Neural cell (in vitro differentiated cells): ENCODE measurements at regions not wholly inside any gene's neighbourhood (a gene's known extent, or its start where the extent isn't known, plus 50 kb on each side); places are given as distances from the start of the nearest gene placed in this dataset.

Source experiments
- H2AFZ ChIP-seq: fragments of 200-600, 300-800 bp; sonication (generic), shearing (Covaris generic); 2 replicates; pipeline ENCODE4 v1.6.0; 2014; ENCODE audit warnings: low read depth, mild to moderate bottlenecking, antibody characterized with exemption, low read length, moderate library complexity
- H3F3A ChIP-seq: fragments of 200-600 bp; shearing (Covaris generic); 2 replicates; pipeline ENCODE4 v1.6.1; 2016; ENCODE audit warnings: mild to moderate bottlenecking, moderate library complexity, mixed read lengths, antibody characterized with exemption, low read length; ENCODE audit not compliant: insufficient read depth, poor library complexity, severe bottlenecking
- H3K27ac ChIP-seq: fragments of 200-600, 300-800 bp; sonication (generic), shearing (Covaris generic); 2 replicates; pipeline ENCODE4 v1.5.1; 2014; ENCODE audit warnings: mild to moderate bottlenecking, low read length, moderate library complexity
- H3K27me3 ChIP-seq: fragments of 300-800, 200-600 bp; sonication (generic), shearing (Covaris generic); 2 replicates; pipeline ENCODE4 v1.6.0; 2014; ENCODE audit warnings: mild to moderate bottlenecking, low read depth, low read length, moderate library complexity; ENCODE audit not compliant: insufficient read depth
- H3K36me3 ChIP-seq: fragments of 300-800, 200-600 bp; sonication (generic), shearing (Covaris generic); 2 replicates; pipeline ENCODE4 v1.5.1; 2014; ENCODE audit warnings: mild to moderate bottlenecking, antibody characterized with exemption, low read length, moderate library complexity; ENCODE audit not compliant: insufficient read depth
- H3K4me2 ChIP-seq: fragments of 300-800, 200-600 bp; sonication (generic), shearing (Covaris generic); 2 replicates; pipeline ENCODE4 v1.6.0; 2014; ENCODE audit warnings: mild to moderate bottlenecking, low read length
- H3K4me3 ChIP-seq: fragments of 300-800, 200-600 bp; sonication (generic), shearing (Covaris generic); 2 replicates; pipeline ENCODE4 v1.5.1; 2014; ENCODE audit warnings: mild to moderate bottlenecking, low read length, moderate library complexity
- H3K79me2 ChIP-seq: fragments of 200-600 bp; shearing (Covaris generic); replicated peaks from 2 replicates; pipeline ENCODE4 v1.6.0; 2014; ENCODE audit warnings: mild to moderate bottlenecking, low read length, moderate library complexity; ENCODE audit not compliant: insufficient read depth
- H3K9ac ChIP-seq: fragments of 300-800, 200-600 bp; sonication (generic), shearing (Covaris generic); 2 replicates; pipeline ENCODE4 v1.6.1; 2016; ENCODE audit warnings: mild to moderate bottlenecking, low read length, mixed read lengths
- H3K9me2 ChIP-seq: fragments of 200-600 bp; shearing (Covaris generic); 2 replicates; pipeline ENCODE4 v1.6.1; 2016; ENCODE audit warnings: mild to moderate bottlenecking, low read length, mixed read lengths; ENCODE audit not compliant: insufficient read depth
- H3K9me3 ChIP-seq: fragments of 200-600, 300-800 bp; sonication (generic), shearing (Covaris generic); 2 replicates; pipeline ENCODE4 v1.6.1; 2016; ENCODE audit warnings: mild to moderate bottlenecking, mixed run types, low read length, moderate library complexity, mixed read lengths
- H4K20me1 ChIP-seq: fragments of 200-600 bp; shearing (Covaris generic); 2 replicates; pipeline ENCODE4 v1.6.1; 2016; ENCODE audit warnings: mild to moderate bottlenecking, mixed run types; ENCODE audit not compliant: insufficient read depth
- CTCF ChIP-seq: fragments of 450-650 bp; IDR thresholded peaks from 2 replicates; pipeline ENCODE4 v1.5.1; 2014; ENCODE audit warnings: antibody characterized with exemption, mild to moderate bottlenecking, moderate library complexity; ENCODE audit not compliant: poor library complexity, severe bottlenecking
- EP300 ChIP-seq: fragments of 450-650 bp; conservative IDR thresholded peaks from 2 replicates; pipeline ENCODE4 v1.6.1; 2014; ENCODE audit warnings: antibody characterized with exemption, mild to moderate bottlenecking, moderate library complexity; ENCODE audit not compliant: poor library complexity, severe bottlenecking
- EZH2 ChIP-seq: fragments of 200-600, 300-800 bp; shearing (Covaris generic), sonication (generic); IDR thresholded peaks from 2 replicates; pipeline ENCODE4 v1.6.1; 2014; ENCODE audit warnings: antibody characterized with exemption, low read length, borderline replicate concordance, mild to moderate bottlenecking; ENCODE audit not compliant: insufficient read depth, poor library complexity, severe bottlenecking
- MXI1 ChIP-seq: fragments of 450-650 bp; conservative IDR thresholded peaks from 2 replicates; pipeline ENCODE4 v1.6.1; 2014; ENCODE audit warnings: antibody characterized with exemption, mild to moderate bottlenecking; ENCODE audit not compliant: poor library complexity, severe bottlenecking
- POLR2AphosphoS5 ChIP-seq: IDR thresholded peaks from 2 replicates; pipeline ENCODE4 v1.6.1; 2012
- RAD21 ChIP-seq: fragments of 450-650 bp; conservative IDR thresholded peaks from 2 replicates; pipeline ENCODE4 v1.6.1; 2014; ENCODE audit warnings: antibody characterized with exemption, mild to moderate bottlenecking, moderate library complexity
- REST ChIP-seq: IDR thresholded peaks from 2 replicates; pipeline ENCODE4 v1.6.1; 2012; ENCODE audit warnings: borderline replicate concordance
- SMC3 ChIP-seq: fragments of 450-650 bp; conservative IDR thresholded peaks from 2 replicates; pipeline ENCODE4 v1.6.1; 2014; ENCODE audit warnings: antibody characterized with exemption, mild to moderate bottlenecking, moderate library complexity; ENCODE audit not compliant: poor library complexity
- TAF1 ChIP-seq: IDR thresholded peaks from 2 replicates; pipeline ENCODE4 v1.6.1; 2012; ENCODE audit warnings: low read depth

GRCh38 chr15:95857124-95857757, 473.3 kb upstream of the NR2F2 start:
- H4K20me1 ChIP-seq: no peaks in the 10 kb centered on the region
- no peak overlapping the region for H3K27ac ChIP-seq
- no peaks in the 10 kb centered on the region for H3K9me3 ChIP-seq
- TF ChIP-seq EP300 (no peak), MXI1 (no peak), REST (no peak), TAF1 (no peak), POLR2AphosphoS5 (no peak), EZH2 (no peak), CTCF (no peak), SMC3 (no peak), RAD21 (no peak)
- no peak overlapping the region for H3K4me3 ChIP-seq
- H3K4me2 ChIP-seq: no peak overlapping the region
- no peaks in the 10 kb centered on the region for H3F3A ChIP-seq
- no peaks in the 10 kb centered on the region for H3K79me2 ChIP-seq
- H2AFZ ChIP-seq: no peak overlapping the region
- no peaks in the 10 kb centered on the region for H3K27me3 ChIP-seq
- no peak overlapping the region for H3K9ac ChIP-seq
- H3K36me3 ChIP-seq: no peaks in the 10 kb centered on the region
- no peaks in the 10 kb centered on the region for H3K9me2 ChIP-seq

DNA sequence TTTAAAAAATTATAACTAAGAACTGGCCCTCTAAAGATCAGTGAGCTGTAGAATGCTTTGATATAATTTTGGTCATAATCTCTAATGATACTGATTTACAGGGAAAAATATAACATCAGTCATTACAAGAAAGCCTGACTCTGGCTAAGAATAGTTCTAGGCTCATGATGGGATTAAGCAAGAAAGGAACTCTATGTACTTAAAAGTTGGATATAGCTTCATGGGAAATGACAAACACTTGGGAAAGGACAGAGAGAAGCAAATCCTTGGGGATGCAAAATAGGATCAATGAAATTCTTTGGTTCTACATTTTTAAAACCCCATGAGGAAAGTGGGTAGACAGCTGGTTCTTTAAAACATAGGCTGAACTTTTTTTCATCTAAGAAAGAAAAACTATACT, 472.7 kb upstream of the NR2F2 start:
- H3K27ac ChIP-seq: no peak overlapping the region
- no peaks in the 10 kb centered on the region for H3K79me2 ChIP-seq
- H3K4me2 ChIP-seq: no peak overlapping the region
- no peaks in the 10 kb centered on the region for H4K20me1 ChIP-seq
- no peaks in the 10 kb centered on the region for H3K9me3 ChIP-seq
- no peaks in the 10 kb centered on the region for H3K9me2 ChIP-seq
- H3K36me3 ChIP-seq: no peaks in the 10 kb centered on the region
- no peaks in the 10 kb centered on the region for H3K27me3 ChIP-seq
- no peaks in the 10 kb centered on the region for H3F3A ChIP-seq
- no peak overlapping the region for H2AFZ ChIP-seq
- H3K4me3 ChIP-seq: no peak overlapping the region
- H3K9ac ChIP-seq: no peak overlapping the region
- TF ChIP-seq SMC3 (no peak), RAD21 (no peak), TAF1 (no peak), POLR2AphosphoS5 (no peak), MXI1 (no peak)
